HG02610 (cell line): ENCODE measurements at regions not wholly inside any gene's neighbourhood (a gene's known extent, or its start where the extent isn't known, plus 50 kb on each side); places are given as distances from the start of the nearest gene placed in this dataset.

Experiments used
- ATAC-seq: cut with Tn5 transposase; IDR thresholded peaks from one replicate; pipeline ENCODE4 v1.9.1; 2021; ENCODE audit warnings: mild to moderate bottlenecking, moderate library complexity; ENCODE audit not compliant: unreplicated experiment

GRCh38 chr10:21269289-21269688 is 256.2 kb downstream of the SKIDA1 start:
- ATAC-seq, result no peak

GRCh38 chr10:21265622-21266021 is 259.9 kb downstream of the SKIDA1 start:
- ATAC-seq, result no peak

GRCh38 chr10:21264271-21264670 is 261.2 kb downstream of the SKIDA1 start:
- ATAC-seq, result no peak

- no peak for ATAC-seq
Observed at GRCh38 chr10:21263839-21264238, 261.6 kb downstream of the SKIDA1 start.

- no peak for ATAC-seq
Observed at GRCh38 chr10:21263263-21263803, 262.1 kb downstream of the SKIDA1 start.

- ATAC-seq, result no peak
Observed at GRCh38 chr10:21261842-21262294, 263.6 kb downstream of the SKIDA1 start.

- no peak for ATAC-seq
Observed at GRCh38 chr10:21260506-21261149, 264.9 kb downstream of the SKIDA1 start.

- no peak for ATAC-seq
Observed at GRCh38 chr10:21260066-21260465, 265.4 kb downstream of the SKIDA1 start.

- ATAC-seq, result no peak
Observed at GRCh38 chr10:21257919-21258318, 267.6 kb downstream of the SKIDA1 start.

GRCh38 chr10:21257191-21257590 is 268.3 kb downstream of the SKIDA1 start:
- ATAC-seq, result no peak

GRCh38 chr10:21249435-21249834 is 276.0 kb downstream of the SKIDA1 start:
- ATAC-seq, result no peak

- ATAC-seq, result no peak
Observed at GRCh38 chr10:21247592-21247991, 277.9 kb downstream of the SKIDA1 start.

GRCh38 chr10:21246178-21246577 is 279.3 kb downstream of the SKIDA1 start:
- no peak for ATAC-seq

- ATAC-seq, result no peak
Observed at GRCh38 chr10:21243748-21244257, 281.7 kb downstream of the SKIDA1 start.

GRCh38 chr10:21242915-21243314 is 282.6 kb downstream of the SKIDA1 start:
- no peak for ATAC-seq

GRCh38 chr10:21238717-21239116 is 286.8 kb downstream of the SKIDA1 start:
- no peak for ATAC-seq

GRCh38 chr10:21238044-21238443 is 287.4 kb downstream of the SKIDA1 start:
- ATAC-seq, result no peak

GRCh38 chr10:21234761-21235160 is 290.7 kb downstream of the SKIDA1 start:
- ATAC-seq, result no peak

GRCh38 chr10:21230219-21230618 is 295.3 kb downstream of the SKIDA1 start:
- ATAC-seq, result no peak

- ATAC-seq, result no peak
Observed at GRCh38 chr10:21217748-21218367, 307.6 kb downstream of the SKIDA1 start.

- ATAC-seq, result no peak
Observed at GRCh38 chr10:21217107-21217506, 308.4 kb downstream of the SKIDA1 start.

- ATAC-seq, result no peak
Observed at GRCh38 chr10:21214329-21214728, 311.2 kb downstream of the SKIDA1 start.
